Left lobe of liver (tissue), 2 donors: ENCODE measurements at regions not wholly inside any gene's neighbourhood (a gene's known extent, or its start where the extent isn't known, plus 50 kb on each side); places are given as distances from the start of the nearest gene placed in this dataset.

Experiments used
- ATAC-seq: fragments of 200-7000 bp; cut with Tn5 transposase; one replicate; pipeline ENCODE4 v1.9.1; 2020; ENCODE audit warnings: mild to moderate bottlenecking, moderate library complexity
- DNase-seq: peaks from one replicate; pipeline ENCODE4 v3.0.0-alpha.2; 2020; ENCODE audit warnings: low spot score
- donor health status: DM: no; HTN: no; CAD: no; lungs with moderate emphysema.
- donor health status: DM: no; HTN: yes; CAD: no.

DNA sequence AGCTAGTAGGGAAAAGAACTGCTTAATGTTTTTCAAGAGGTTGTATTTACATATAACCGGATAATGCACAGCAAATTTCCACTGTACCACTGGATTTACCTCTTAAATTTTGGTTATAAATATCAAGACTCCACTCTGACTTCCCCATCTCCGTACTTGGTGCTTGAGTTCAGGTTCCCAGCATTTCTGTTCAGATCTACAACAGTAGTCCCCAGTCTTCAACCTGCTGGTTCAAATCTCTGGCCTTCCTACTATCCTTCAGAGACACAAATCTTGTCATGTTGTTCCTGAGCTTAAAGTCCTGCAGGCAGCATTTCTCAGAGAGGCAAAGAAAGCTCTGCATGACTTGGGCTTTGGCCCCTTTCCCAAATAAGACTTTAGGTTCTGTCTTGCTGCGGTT is 392.6 kb upstream of the ATP5MC3 start:
- no peak for ATAC-seq
- DNase-seq: no peak

GRCh38 chr2:175571078-175571653 is 389.7 kb upstream of the ATP5MC3 start:
- no peak for ATAC-seq
- no peak for DNase-seq

- peak; percentile 33 for ATAC-seq
These were observed 386.7 kb upstream of the ATP5MC3 start for GRCh38 chr2:175568109-175568730.

DNA sequence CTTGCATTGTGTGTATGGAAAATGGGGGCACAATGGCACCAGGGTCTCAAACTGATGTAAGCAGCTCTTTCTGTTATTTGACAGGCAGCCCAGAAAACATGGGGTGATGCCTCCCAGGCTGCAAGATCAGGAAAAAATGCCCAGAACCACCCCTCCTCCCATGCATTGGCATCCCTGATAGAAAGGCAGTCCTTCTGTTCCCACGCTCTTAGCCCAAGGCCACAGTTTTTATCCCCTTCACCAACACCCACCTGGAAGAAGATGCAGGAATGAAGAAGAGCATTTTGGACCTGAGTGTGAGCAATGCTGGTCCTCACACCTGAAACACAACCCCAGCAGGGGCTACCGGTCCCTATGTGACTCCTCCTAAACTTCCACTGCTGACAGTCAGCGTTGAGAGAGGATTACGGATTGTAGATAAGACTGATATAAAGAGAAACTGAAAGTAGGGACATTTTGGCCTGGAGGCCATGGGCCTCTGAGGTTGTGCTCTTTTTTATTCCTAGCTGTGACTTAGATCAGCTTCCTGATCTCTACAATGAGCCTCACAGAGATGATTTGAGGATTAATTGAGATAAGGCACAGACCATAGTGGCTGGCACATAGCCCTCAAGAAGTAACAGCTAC is 386.0 kb upstream of the ATP5MC3 start:
- no peak for DNase-seq
- peak; percentile 97 for ATAC-seq

More at GRCh38 chr2:175568109-175568730, 386.7 kb upstream of the ATP5MC3 start:
- DNase-seq: no peak

- no peak for ATAC-seq
- DNase-seq: no peak
These were observed 379.1 kb upstream of the ATP5MC3 start for GRCh38 chr2:175560521-175561169.

DNA sequence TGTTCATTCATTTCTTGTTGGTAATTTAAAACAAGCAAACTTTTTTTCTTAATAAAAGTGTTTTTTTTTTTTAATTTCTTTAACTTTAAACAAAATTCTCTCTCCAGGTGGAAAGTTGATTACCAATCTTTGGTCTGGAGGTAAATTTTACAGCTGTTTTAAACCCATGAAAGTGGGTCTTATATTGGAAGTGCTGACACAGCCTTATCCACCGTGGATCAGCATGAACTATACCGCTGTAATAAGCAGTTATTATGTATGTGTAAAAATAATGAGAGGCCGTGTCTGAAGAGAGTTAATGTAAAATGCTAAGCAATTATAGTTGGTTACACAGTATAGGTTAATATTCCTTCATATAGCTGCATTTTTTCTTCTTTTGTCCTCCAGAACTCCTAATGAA is 378.1 kb upstream of the ATP5MC3 start:
- ATAC-seq (no peak), DNase-seq (no peak)

DNA sequence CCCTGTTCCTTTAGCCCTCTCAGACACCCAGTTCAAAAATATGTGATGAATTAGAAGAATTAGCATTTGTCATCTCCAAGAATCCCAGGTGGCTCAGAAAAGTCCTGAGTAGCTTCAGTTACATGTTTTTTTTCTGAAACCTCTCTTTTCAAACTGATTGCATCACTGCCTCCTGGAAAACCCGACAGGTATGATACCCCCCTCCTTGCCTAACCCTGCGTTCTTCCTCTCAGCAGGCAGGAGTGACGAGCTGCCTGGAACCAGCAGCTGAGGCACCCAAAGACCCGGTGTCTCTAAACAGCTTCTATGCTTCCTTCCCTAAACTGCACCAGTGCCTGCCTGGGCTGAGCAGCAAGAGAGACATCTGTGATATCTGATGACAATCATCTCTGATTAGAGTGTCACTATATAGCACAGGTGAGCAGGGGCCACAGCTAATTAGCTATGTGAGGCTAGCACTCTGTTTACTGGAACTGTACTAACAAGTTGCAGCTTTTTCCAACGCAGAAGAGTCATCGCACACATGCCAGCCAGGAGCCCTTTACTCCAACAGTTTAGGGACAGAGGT is 376.4 kb upstream of the ATP5MC3 start:
- DNase-seq (no peak), ATAC-seq (no peak)

DNA sequence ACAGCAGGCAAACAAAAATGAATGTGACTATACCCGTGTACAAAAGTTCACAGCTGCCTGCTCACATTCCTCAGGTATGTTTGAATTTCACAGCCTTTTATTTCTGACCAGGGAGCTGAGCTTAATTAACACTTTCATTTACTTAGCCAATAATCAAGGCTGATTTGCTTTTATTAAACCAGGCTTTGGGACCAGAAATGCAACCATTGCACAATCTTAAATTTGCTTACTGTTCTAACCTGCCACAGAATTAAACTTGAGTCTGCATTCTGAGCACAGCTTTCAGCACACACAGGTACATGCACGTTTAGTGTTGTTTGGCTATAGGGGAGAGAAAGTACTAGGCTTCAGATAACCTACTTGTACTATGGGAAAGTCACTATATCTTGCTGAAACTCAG is 372.4 kb upstream of the ATP5MC3 start:
- DNase-seq (no peak), ATAC-seq (peak; percentile 53)

- DNase-seq (no peak), ATAC-seq (no peak)
These were observed 371.4 kb upstream of the ATP5MC3 start for GRCh38 chr2:175552902-175553301.

GRCh38 chr2:175540421-175540820 is 358.9 kb upstream of the ATP5MC3 start:
- ATAC-seq (no peak), DNase-seq (no peak)

GRCh38 chr2:175539122-175539521 is 357.6 kb upstream of the ATP5MC3 start:
- ATAC-seq (no peak), DNase-seq (no peak)

- no peak for DNase-seq
- no peak for ATAC-seq
These were observed 354.5 kb upstream of the ATP5MC3 start for GRCh38 chr2:175536059-175536458.

DNA sequence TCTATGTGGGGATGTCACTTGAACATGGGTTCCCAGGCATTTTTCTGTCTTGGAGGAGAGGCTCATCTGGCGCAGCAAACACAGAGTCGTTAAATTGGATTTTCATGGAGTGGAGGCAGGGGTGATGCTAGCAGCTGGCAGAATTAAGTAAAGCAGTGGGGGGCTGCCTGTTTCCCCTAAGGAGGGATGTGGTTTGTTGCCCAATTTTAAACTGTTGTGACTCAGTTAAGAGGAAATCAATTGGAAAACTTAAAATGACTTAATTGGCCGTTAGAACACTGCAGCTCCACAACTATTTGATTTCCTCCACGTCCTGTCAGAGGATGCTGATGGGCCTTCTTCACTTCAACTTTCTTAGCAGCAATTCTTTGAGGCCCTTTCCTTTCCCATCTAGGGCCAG is 354.1 kb upstream of the ATP5MC3 start:
- ATAC-seq (no peak), DNase-seq (no peak)

GRCh38 chr2:175525975-175526374 is 344.5 kb upstream of the ATP5MC3 start:
- ATAC-seq: no peak
- DNase-seq: no peak

- DNase-seq (no peak), ATAC-seq (no peak)
These were observed 341.5 kb upstream of the ATP5MC3 start for GRCh38 chr2:175523001-175523400.

GRCh38 chr2:175518206-175518605 is 336.7 kb upstream of the ATP5MC3 start:
- ATAC-seq (no peak), DNase-seq (no peak)

GRCh38 chr2:175516555-175516954 is 335.0 kb upstream of the ATP5MC3 start:
- ATAC-seq (no peak), DNase-seq (no peak)

GRCh38 chr2:175500255-175500654 is 318.7 kb upstream of the ATP5MC3 start:
- ATAC-seq: no peak
- no peak for DNase-seq

DNA sequence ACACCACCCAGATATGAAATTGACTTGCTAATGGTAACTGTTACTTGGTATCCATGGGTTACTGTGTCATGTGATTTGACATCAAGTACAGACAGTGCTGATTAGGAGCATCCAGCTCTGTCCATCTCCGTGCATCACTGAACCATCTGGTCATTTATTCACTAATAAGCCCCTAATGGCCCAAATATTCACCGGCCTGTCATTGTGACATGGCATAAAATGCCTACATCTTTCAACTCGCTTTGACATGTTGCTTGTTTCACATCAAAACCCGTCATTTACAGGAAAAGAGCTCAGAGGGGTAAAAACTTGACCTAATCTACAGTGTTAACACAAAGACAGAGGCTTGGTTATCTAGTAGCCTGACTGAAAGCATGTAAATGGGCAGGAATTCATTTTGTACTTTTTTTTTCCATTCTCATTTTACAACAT is 308.9 kb upstream of the ATP5MC3 start:
- DNase-seq (no peak), ATAC-seq (no peak)

- DNase-seq (no peak), ATAC-seq (no peak)
These were observed 296.7 kb upstream of the ATP5MC3 start for GRCh38 chr2:175478096-175478768.

DNA sequence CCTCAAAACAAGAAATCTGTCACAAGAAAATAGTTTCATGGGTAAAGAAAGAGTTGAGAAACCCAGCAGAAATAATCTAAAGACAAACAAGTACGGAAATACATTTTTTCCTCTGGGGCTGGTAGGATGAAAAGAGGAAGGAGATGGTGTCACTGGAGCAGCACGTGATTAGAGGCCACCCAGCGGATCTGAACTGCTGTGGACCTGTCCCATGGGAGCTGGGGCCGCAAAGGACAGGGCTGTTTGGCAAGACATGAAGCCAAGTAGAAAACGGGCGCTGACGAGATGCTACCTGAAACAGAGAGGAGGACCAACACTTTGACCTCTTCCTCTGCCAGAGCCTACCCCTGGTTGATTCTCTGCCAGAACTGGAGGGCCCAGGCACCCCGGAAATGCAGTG is 295.4 kb upstream of the ATP5MC3 start:
- DNase-seq (no peak), ATAC-seq (no peak)
